SK-N-SH (cell line): ENCODE measurements at regions not wholly inside any gene's neighbourhood (a gene's known extent, or its start where the extent isn't known, plus 50 kb on each side); places are given as distances from the start of the nearest gene placed in this dataset.

ENCODE experiments used
- CTCF ChIA-PET: fragments of 300-600, 350-600 bp; formaldehyde crosslinking; extraction: SDS; loops from one replicate; lab custom pipeline; 2021; lab: Yijun Ruan, JAX
- POLR2A ChIA-PET: fragments of 350-600 bp; sonication (Branson Sonifier 250); formaldehyde crosslinking; extraction: SDS; loops from one replicate; lab custom pipeline; 2020; ENCODE audit warnings: antibody characterized with exemption, inconsistent platforms; lab: Yijun Ruan, JAX
- DNase-seq: peaks from one replicate; pipeline ENCODE4 v3.0.0; 2012
- H2AFZ ChIP-seq: fragments of 200-600 bp; sonication (generic); 2 replicates; pipeline ENCODE4 v1.8.1; 2016; ENCODE audit warnings: antibody characterized with exemption, mild to moderate bottlenecking, low read depth
- H3F3A ChIP-seq: fragments of 200-600 bp; sonication (generic); replicated peaks from 2 replicates; pipeline ENCODE3; 2016; ENCODE audit warnings: antibody characterized with exemption, mild to moderate bottlenecking; ENCODE audit not compliant: insufficient read depth
- H3K27ac ChIP-seq, 2 experiments: fragments of 200-500 bp in 1 of 2; fragments of 200-600 bp in 1 of 2; sonication (Bioruptor generic) in 1 of 2; sonication (generic), shearing (Covaris generic) in 1 of 2; 2 replicates each; pipeline versions ENCODE4 v1.5.1 to v1.6.1; 2014 to 2016; ENCODE audit warnings: low read depth in 2 of 2, inconsistent platforms in 1 of 2, low read length in 1 of 2, mild to moderate bottlenecking in 1 of 2, mixed read lengths in 1 of 2
- H3K27me3 ChIP-seq: fragments of 200-600 bp; sonication (generic), shearing (Covaris generic); 2 replicates; pipeline ENCODE4 v1.6.1; 2016; ENCODE audit warnings: mixed run types; ENCODE audit not compliant: insufficient read depth
- H3K36me3 ChIP-seq, 2 experiments: fragments of 200-500 bp in 1 of 2; fragments of 200-600 bp in 1 of 2; sonication (Bioruptor generic) in 1 of 2; sonication (generic) in 1 of 2; replicated peaks in 1 of 2; 2 replicates each; pipeline versions ENCODE3 to v1.5.1; 2014 to 2016; ENCODE audit warnings: low read length in 1 of 2, mild to moderate bottlenecking in 1 of 2; ENCODE audit not compliant: insufficient read depth in 2 of 2, control insufficient read depth in 1 of 2
- H3K4me1 ChIP-seq, 2 experiments: fragments of 200-500 bp in 1 of 2; fragments of 200-600 bp in 1 of 2; sonication (Bioruptor generic) in 1 of 2; sonication (generic), shearing (Covaris generic) in 1 of 2; 2 replicates each; pipeline versions ENCODE4 v1.5.1 to v1.6.1; 2014 to 2016; ENCODE audit warnings: low read depth in 1 of 2, low read length in 1 of 2, mixed run types in 1 of 2; ENCODE audit not compliant: insufficient read depth in 2 of 2, control insufficient read depth in 1 of 2
- H3K4me2 ChIP-seq: fragments of 200-600 bp; sonication (generic), shearing (Covaris generic); 2 replicates; pipeline ENCODE4 v1.6.1; 2017; ENCODE audit warnings: mixed run types
- H3K4me3 ChIP-seq, 2 experiments: fragments of 200-500 bp in 1 of 2; fragments of 200-600 bp in 1 of 2; sonication (Bioruptor generic) in 1 of 2; sonication (generic), shearing (Covaris generic) in 1 of 2; 2 replicates each; pipeline versions ENCODE4 v1.5.1 to v1.8.1; 2014 to 2016; ENCODE audit warnings: low read depth in 2 of 2, inconsistent platforms in 1 of 2, low read length in 1 of 2, mild to moderate bottlenecking in 1 of 2, mixed read lengths in 1 of 2, moderate library complexity in 1 of 2
- H3K79me2 ChIP-seq: fragments of 200-600 bp; sonication (generic); 2 replicates; pipeline ENCODE4 v1.8.1; 2017; ENCODE audit warnings: mild to moderate bottlenecking; ENCODE audit not compliant: insufficient read depth
- H3K9ac ChIP-seq: fragments of 200-600 bp; sonication (generic); 2 replicates; pipeline ENCODE4 v1.6.1; 2017; ENCODE audit warnings: mixed run types
- H3K9me2 ChIP-seq: fragments of 200-600 bp; sonication (generic); 2 replicates; pipeline ENCODE4 v1.6.1; 2017; ENCODE audit warnings: mixed run types
- H3K9me3 ChIP-seq: fragments of 200-600 bp; sonication (generic); 2 replicates; pipeline ENCODE4 v1.6.1; 2017; ENCODE audit warnings: mixed run types, mild to moderate bottlenecking, moderate library complexity
- H4K20me1 ChIP-seq: fragments of 200-600 bp; sonication (generic); 2 replicates; pipeline ENCODE4 v1.6.1; 2017; ENCODE audit warnings: mild to moderate bottlenecking, mixed run types; ENCODE audit not compliant: insufficient read depth
- CTCF ChIP-seq: fragments of 200-600 bp; sonication (generic); IDR thresholded peaks from 2 replicates; pipeline ENCODE4 v1.6.1; 2017; ENCODE audit warnings: antibody characterized with exemption, mild to moderate bottlenecking, moderate library complexity
- ELF1 ChIP-seq: IDR thresholded peaks from 2 replicates; pipeline ENCODE4 v1.4.0; 2012
- EP300 ChIP-seq, 2 experiments: IDR thresholded peaks; 2 replicates each; pipeline versions ENCODE4 v1.4.0 to v1.6.1; 2012; ENCODE audit warnings: borderline replicate concordance in 1 of 2, low read depth in 1 of 2, low read length in 1 of 2
- FOSL2 ChIP-seq: IDR thresholded peaks from 2 replicates; pipeline ENCODE4 v1.4.0; 2012; ENCODE audit warnings: low read depth, mild to moderate bottlenecking, moderate library complexity, borderline replicate concordance
- FOXJ3 ChIP-seq: sonication (generic); formaldehyde crosslinking; IDR thresholded peaks from 2 replicates; pipeline ENCODE4 v1.5.1; 2020; ENCODE audit warnings: mild to moderate bottlenecking, missing genetic modification reagents
- GABPA ChIP-seq: IDR thresholded peaks from 2 replicates; pipeline ENCODE4 v1.4.0; 2012; ENCODE audit warnings: low read depth, mild to moderate bottlenecking
- JUND ChIP-seq: IDR thresholded peaks from 2 replicates; pipeline ENCODE4 v1.4.0; 2012
- MAX ChIP-seq: IDR thresholded peaks from 2 replicates; pipeline ENCODE4 v1.4.0; 2012; ENCODE audit warnings: low read depth
- MEF2A ChIP-seq: IDR thresholded peaks from 2 replicates; pipeline ENCODE4 v1.4.0; 2012; ENCODE audit warnings: low read depth, borderline replicate concordance
- MXI1 ChIP-seq: IDR thresholded peaks from 2 replicates; pipeline ENCODE4 v1.6.1; 2012; ENCODE audit warnings: mild to moderate bottlenecking, low read depth, low read length, improper control_type of control experiment
- NFIC ChIP-seq: IDR thresholded peaks from 2 replicates; pipeline ENCODE4 v1.4.0; 2012; ENCODE audit warnings: borderline replicate concordance
- PBX3 ChIP-seq: IDR thresholded peaks from 2 replicates; pipeline ENCODE4; 2012
- RCOR1 ChIP-seq: fragments of 150-350 bp; IDR thresholded peaks from 2 replicates; pipeline ENCODE4 v1.6.1; 2017; ENCODE audit warnings: antibody characterized with exemption, low read length
- SIN3A ChIP-seq: IDR thresholded peaks from 2 replicates; pipeline ENCODE4 v1.6.1; 2012; ENCODE audit warnings: low read depth, mild to moderate bottlenecking, low read length, moderate library complexity, borderline replicate concordance
- TAF1 ChIP-seq: IDR thresholded peaks from 2 replicates; pipeline ENCODE4 v1.6.1; 2012; ENCODE audit warnings: low read depth, mild to moderate bottlenecking, low read length, moderate library complexity, borderline replicate concordance
- TCF12 ChIP-seq: IDR thresholded peaks from 2 replicates; pipeline ENCODE4 v1.4.0; 2012
- USF1 ChIP-seq: IDR thresholded peaks from 2 replicates; pipeline ENCODE4 v1.4.0; 2012; ENCODE audit warnings: low read depth, borderline replicate concordance
- ZBTB33 ChIP-seq: IDR thresholded peaks from 2 replicates; pipeline ENCODE4 v1.4.0; 2012; ENCODE audit warnings: low read depth, borderline replicate concordance
- WGBS: methylation state at CpG from one replicate; pipeline ENCODE4 v1.1.6; 2017; ENCODE audit warnings: low lambda C conversion rate; 5-methylcytosine and 5-hydroxymethylcytosine counted together

- H3K9me2 ChIP-seq: no peaks in the 10 kb centered on the region
- H2AFZ ChIP-seq: no peak overlapping the region
- no peak overlapping the region for H3K27ac ChIP-seq
- H3K9ac ChIP-seq: no peak overlapping the region
- WGBS: 63% methylated on average over 2 of the region's 2 CpGs
- TF ChIP-seq FOSL2 (no peak), ZBTB33 (no peak), EP300 (IDR thresholded peaks at IDR 0.05; ENCODE audit: borderline replicate concordance in 1 of 2, low read depth in 1 of 2, low read length in 1 of 2) (no peak), TAF1 (no peak), TCF12 (no peak), MEF2A (no peak), RCOR1 (no peak), GABPA (no peak), ELF1 (no peak), MAX (no peak), FOXJ3 (CRISPR knock-in tag) (no peak)
- H3K4me3 ChIP-seq: no peak overlapping the region
- no peaks in the 10 kb centered on the region for H3F3A ChIP-seq
- no peak for DNase-seq
- ChIA-PET CTCF (no interaction called here), POLR2A (no interaction called here)
- no peak overlapping the region for H3K4me2 ChIP-seq
- H3K9me3 ChIP-seq: no peaks in the 10 kb centered on the region
- H3K36me3 ChIP-seq: no peaks in the 10 kb centered on the region
- H4K20me1 ChIP-seq: no peaks in the 10 kb centered on the region
- H3K79me2 ChIP-seq: no peaks in the 10 kb centered on the region
- H3K27me3 ChIP-seq: no peaks in the 10 kb centered on the region
- H3K4me1 ChIP-seq: no peaks in the 10 kb centered on the region
Observed at GRCh38 chr3:18533039-18533438, 107.9 kb upstream of the SATB1 start.

GRCh38 chr3:18531662-18532061 lies 106.5 kb upstream of the SATB1 start:
- no peak for TF ChIP-seq ELF1
- no peak for TF ChIP-seq JUND
- TF ChIP-seq MXI1: no peak
- no peak for TF ChIP-seq USF1
- no peak for TF ChIP-seq EP300 (IDR thresholded peaks at IDR 0.05; ENCODE audit: borderline replicate concordance in 1 of 2, low read depth in 1 of 2, low read length in 1 of 2)
- no peak for TF ChIP-seq SIN3A
- TF ChIP-seq PBX3: no peak
- no peak for TF ChIP-seq CTCF
- TF ChIP-seq NFIC: no peak
- no peak for TF ChIP-seq TCF12
- no peak for TF ChIP-seq GABPA
- no peak for TF ChIP-seq MAX
- TF ChIP-seq, all 33 proteins: peak for 0
- no peaks in the 10 kb centered on the region for H3K36me3 ChIP-seq
- H3F3A ChIP-seq: no peaks in the 10 kb centered on the region
- no peaks in the 10 kb centered on the region for H3K4me1 ChIP-seq
- H4K20me1 ChIP-seq: no peaks in the 10 kb centered on the region
- H3K4me2 ChIP-seq: no peak overlapping the region
- DNase-seq: no peak
- H3K27ac ChIP-seq: no peak overlapping the region
- ChIA-PET POLR2A (no interaction called here), CTCF (no interaction called here)
- H3K79me2 ChIP-seq: no peaks in the 10 kb centered on the region
- WGBS: 90% methylated on average over 1 of the region's 1 CpG
- H3K9me2 ChIP-seq: no peaks in the 10 kb centered on the region
- no peak overlapping the region for H3K9ac ChIP-seq
- no peaks in the 10 kb centered on the region for H3K9me3 ChIP-seq
- H3K27me3 ChIP-seq: no peaks in the 10 kb centered on the region
- no peak overlapping the region for H2AFZ ChIP-seq
- H3K4me3 ChIP-seq: no peak overlapping the region
